ENCODE measurements at regions not wholly inside any gene's neighbourhood (a gene's known extent, or its start where the extent isn't known, plus 50 kb on each side); places are given as distances from the start of the nearest gene placed in this dataset.

- TF ChIP-seq ZFP36 (IDR thresholded peaks at IDR 0.05; ENCODE audit: borderline replicate concordance, low read depth, low read length, partially characterized antibody) (no peak), SPEN (CRISPR knock-in tag; IDR thresholded peaks at IDR 0.05; ENCODE audit: low read depth) (no peak), ATF7-NPFF (CRISPR knock-in tag; IDR thresholded peaks at IDR 0.05; ENCODE audit: low read depth) (no peak), ZBTB20 (CRISPR knock-in tag; IDR thresholded peaks at IDR 0.05; ENCODE audit: borderline replicate concordance, low read depth) (no peak), POLR2A (IDR thresholded peaks at IDR 0.05; ENCODE audit: insufficient read depth in 1 of 2, low read depth in 2 of 2, low read length in 2 of 2) (no peak), ZBTB43 (CRISPR knock-in tag; conservative IDR thresholded peaks at IDR 0.05) (no peak), RNF2 (conservative IDR thresholded peaks at IDR 0.05; ENCODE audit: low read depth) (no peak), TBX3 (IDR thresholded peaks at IDR 0.05; ENCODE audit: borderline replicate concordance) (no peak)
Observed at GRCh38 chr11:37343290-37343689, 745.3 kb upstream of the RAG2 start.

Data from HepG2 (cell line).